KOPT-K1 (cell line): ENCODE measurements at regions not wholly inside any gene's neighbourhood (a gene's known extent, or its start where the extent isn't known, plus 50 kb on each side); places are given as distances from the start of the nearest gene placed in this dataset.

ENCODE experiments used
- H3K27ac ChIP-seq: fragments of 200-600 bp; sonication (generic); 2 replicates; pipeline ENCODE4 v1.5.1; 2016; ENCODE audit warnings: antibody characterized with exemption, mild to moderate bottlenecking, low read depth, low read length; ENCODE audit not compliant: poor library complexity, severe bottlenecking
- H3K36me3 ChIP-seq: fragments of 200-600 bp; sonication (generic); 2 replicates; pipeline ENCODE4 v1.5.1; 2017; ENCODE audit warnings: antibody characterized with exemption, mild to moderate bottlenecking, low read length, moderate library complexity; ENCODE audit not compliant: insufficient read depth
- H3K9me3 ChIP-seq: fragments of 200-600 bp; sonication (generic); 2 replicates; pipeline ENCODE4 v1.5.1; 2017; ENCODE audit warnings: antibody characterized with exemption, low read length, mild to moderate bottlenecking; ENCODE audit not compliant: insufficient read depth, poor library complexity, severe bottlenecking

DNA sequence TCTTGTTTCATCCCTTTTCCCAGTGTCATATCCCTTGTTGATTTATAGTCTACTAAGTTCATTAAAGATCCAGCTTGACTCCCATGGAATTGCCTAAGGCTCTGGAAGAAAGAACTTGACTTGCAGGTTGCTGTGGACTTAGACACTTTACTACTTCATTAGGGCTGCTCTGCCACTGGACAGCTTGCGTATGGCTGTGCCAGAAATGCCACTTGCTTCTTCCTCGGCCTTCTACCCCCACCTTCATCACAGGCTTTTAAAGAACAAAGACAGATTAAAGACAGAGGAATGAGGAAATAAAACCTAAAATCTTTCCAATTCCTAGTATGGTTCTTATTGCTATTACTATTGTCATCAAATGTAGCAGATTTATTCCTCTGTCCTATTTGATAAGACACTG lies 591.7 kb downstream of the BCL11A start:
- H3K36me3 ChIP-seq: no peaks in the 10 kb centered on the region
- no peak overlapping the region for H3K27ac ChIP-seq
- H3K9me3 ChIP-seq: no peaks in the 10 kb centered on the region

DNA sequence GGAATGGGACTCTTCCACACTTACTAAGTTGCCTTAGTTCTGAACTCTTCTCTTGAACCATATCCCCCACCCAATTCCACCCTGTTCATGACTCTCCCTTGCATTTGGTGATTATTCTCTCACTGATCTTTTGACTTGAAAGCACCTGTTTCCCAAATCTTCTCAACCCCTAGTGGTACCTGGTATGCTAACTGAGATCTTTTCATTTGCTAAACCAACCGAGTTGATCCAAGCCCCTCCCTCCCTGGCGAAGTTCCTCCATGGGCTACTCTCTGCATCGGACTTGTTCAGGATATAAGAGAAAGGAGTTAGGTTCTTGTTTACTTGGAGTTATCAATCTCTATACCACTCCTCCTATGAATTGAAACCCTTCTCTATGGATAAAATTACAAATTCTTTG lies 593.5 kb downstream of the BCL11A start:
- H3K27ac ChIP-seq: no peak overlapping the region
- no peaks in the 10 kb centered on the region for H3K36me3 ChIP-seq
- H3K9me3 ChIP-seq: no peaks in the 10 kb centered on the region

DNA sequence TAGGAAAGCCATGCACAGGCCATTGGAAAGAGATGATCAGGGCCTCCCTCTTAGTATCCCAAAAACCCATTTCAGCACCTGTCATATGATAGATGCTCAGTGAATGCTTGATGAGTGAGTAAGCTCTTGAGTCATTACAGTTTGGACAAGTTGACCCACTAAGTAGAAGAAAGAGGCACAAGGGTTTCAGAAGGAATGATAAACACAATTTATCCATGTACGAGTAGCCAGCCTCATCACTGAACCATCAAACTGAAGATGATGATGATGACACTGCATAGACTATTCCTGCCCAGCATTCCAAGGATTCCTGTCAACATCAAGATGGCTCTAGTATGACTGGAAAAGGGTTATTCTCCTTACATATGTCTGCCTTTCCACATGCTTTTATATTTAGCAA lies 596.0 kb downstream of the BCL11A start:
- H3K9me3 ChIP-seq: peaks cover 3% of the 10 kb centered on the region

DNA sequence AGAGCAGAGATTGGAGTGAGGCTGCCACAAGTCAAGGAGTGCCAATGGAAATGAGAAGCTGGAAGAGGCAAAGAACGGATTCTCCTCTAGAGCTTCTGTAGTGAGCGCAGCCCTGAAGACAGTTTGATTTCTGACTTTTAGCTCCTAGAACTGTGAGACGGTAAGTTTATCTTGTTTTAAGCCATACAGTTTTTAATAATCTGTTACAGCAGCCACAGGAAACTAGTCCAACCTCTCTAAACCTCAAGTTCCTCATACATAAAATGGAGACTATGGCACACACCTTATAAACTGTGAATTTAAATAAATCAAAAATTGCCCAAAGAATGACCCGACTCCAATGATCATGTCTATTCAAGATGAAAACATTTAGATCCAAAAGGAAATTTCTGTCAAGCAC lies 596.5 kb downstream of the BCL11A start:
- Histone ChIP-seq H3K9me3 (peaks cover 3% of the 10 kb centered on the region), H3K27ac (no peak overlapping the region), H3K36me3 (no peaks in the 10 kb centered on the region)

More for the DNA sequence above, 596.0 kb downstream of the BCL11A start:
- H3K36me3 ChIP-seq: no peaks in the 10 kb centered on the region
- no peak overlapping the region for H3K27ac ChIP-seq

DNA sequence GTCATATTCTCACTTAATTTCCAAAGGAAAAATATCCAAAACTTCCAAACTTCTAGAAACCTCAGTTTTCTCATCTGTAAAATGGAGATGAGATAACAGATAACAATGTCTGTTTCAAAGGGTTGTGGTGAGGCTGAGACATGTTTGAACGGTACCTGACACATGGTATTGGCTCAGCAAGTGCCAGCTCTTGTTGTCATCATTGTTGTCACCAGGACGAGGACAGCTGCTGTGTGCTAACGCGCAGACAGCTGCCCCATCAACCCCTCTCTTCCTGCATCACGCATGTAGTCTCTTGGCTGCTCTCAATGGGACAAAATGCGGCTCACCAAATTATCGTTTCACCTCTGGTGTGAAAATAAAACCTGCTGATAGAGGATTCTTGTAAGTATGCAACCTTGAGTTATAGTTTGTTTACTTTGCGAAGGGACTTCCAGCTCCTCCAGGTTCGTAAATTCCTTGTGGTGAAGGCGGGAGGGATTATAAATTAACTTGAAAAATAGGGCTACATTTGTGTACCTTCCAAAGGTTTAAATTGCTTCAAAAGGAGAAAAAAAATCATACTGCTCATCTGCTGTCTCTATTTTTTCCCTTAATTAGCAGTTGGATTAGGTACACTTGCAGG lies 605.4 kb downstream of the BCL11A start:
- Histone ChIP-seq H3K36me3 (no peaks in the 10 kb centered on the region), H3K9me3 (no peaks in the 10 kb centered on the region), H3K27ac (peak overlapping the region; percentile 52)

DNA sequence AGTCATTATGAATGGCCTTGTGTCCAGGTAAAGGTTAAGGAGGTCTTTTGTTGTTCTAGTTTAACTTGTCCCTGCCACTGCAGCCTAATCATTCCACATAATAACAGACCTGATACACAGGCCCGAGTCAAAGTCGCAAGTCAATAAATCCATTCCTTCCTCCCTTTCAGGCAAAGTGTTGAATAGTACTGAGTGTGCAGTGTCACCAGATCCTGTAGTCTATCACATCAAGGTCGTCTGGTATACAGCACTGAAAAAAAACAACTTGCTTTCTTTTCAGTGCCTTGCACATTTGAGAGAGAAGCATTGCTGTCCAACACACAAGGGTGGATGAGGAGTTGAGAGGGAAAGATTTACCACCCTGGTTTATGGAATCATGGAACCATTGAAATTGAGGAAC lies 606.2 kb downstream of the BCL11A start:
- Histone ChIP-seq H3K36me3 (no peaks in the 10 kb centered on the region), H3K27ac (peak overlapping the region; percentile 52), H3K9me3 (no peaks in the 10 kb centered on the region)

DNA sequence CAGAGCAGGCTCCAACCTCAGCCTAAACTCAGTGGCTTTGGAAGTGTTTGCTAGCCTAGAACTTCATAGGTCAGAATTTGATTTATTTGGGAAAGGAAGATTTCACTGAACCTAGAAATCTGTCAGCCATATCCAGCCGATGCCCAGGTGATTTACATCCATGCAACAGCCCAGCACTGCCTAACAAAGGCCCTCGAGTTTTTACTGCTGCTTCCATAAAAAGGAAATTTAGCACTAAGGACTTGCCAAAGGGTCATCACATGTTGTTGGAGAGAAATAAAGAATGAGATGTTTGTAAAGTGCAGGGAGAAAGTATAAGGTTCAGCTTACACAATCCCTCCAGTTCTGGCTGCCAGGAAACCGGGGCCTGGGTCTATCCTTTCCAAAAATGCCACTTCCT lies 614.2 kb downstream of the BCL11A start:
- Histone ChIP-seq H3K9me3 (no peaks in the 10 kb centered on the region), H3K36me3 (no peaks in the 10 kb centered on the region), H3K27ac (no peak overlapping the region)

DNA sequence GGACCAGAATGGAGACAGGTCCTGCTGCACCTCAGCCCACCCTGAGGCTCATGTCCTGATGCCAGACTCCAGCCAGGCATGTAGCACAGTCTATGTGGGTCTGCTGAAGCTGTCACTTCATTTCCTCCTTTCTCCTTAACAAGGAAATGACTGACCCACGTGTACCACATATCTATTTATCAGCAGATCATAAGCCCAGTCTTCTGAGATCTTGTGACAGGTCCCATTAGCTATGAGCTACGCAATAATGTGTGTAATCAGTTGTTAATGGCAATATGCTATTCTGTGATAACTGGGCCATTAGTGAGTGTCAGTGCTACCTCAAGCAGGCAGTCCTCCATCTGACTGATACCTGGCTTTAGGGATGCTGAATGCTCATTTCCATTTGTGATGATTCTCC lies 615.3 kb downstream of the BCL11A start:
- H3K9me3 ChIP-seq: no peaks in the 10 kb centered on the region
- no peaks in the 10 kb centered on the region for H3K36me3 ChIP-seq
- peak overlapping the region; percentile 47 for H3K27ac ChIP-seq

DNA sequence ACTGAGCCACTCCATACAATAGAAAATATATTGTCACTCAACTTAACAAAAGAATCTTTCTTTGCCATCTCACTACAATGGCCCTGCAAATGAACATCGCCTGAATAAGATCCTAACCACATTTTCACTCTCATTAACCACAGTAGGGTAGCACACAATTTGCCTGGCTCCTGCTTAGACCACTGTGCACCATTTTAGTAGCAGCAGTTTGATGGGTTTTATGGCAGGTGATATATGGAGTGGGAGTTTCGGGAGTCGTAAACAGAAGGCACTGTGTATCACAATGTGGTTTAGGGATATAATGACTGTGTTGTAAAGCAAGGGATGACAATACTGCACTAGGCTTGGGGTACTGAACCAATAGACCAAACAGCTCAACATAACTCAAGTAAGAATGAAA lies 617.4 kb downstream of the BCL11A start:
- H3K36me3 ChIP-seq: no peaks in the 10 kb centered on the region
- H3K9me3 ChIP-seq: peaks cover 12% of the 10 kb centered on the region
- H3K27ac ChIP-seq: peak overlapping the region; percentile 47

DNA sequence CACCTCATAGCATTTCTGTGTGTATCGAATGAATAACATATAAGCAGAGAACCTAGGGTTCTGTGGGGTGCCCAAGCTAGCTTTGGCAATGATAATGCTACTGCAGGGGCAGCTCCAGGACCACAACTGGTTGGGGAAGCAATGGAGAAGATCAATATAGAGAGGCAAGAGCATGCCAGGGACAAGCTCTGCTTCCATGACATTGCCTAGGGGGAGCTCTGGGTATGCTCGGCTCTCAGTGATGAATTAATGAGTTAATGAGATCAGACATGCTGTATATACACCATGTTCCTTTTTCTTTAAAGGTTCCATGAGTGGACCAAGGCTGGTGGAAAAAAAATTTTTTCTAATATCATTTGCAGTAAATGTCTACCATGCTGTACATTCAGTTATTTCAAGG lies 618.4 kb downstream of the BCL11A start:
- H3K9me3 ChIP-seq: peaks cover 12% of the 10 kb centered on the region
- H3K36me3 ChIP-seq: no peaks in the 10 kb centered on the region
- no peak overlapping the region for H3K27ac ChIP-seq

DNA sequence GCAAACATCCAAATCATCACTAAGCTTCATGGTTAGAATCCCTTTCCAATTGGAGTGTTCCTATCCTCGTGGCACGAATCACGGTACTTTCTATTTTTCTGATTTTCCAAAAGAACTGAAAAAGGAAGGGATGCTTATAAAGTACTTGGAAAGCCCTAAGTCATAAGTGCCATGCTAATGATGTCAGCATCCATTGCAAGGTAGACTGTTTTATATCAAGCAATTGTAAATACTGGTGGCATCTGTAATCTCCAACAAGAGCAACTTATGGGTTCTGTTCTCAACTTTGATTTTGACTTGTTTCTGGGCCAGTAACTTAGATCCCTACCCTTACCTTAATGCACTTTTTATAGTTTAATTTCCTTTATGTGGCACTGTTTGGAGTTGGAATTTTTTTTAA lies 619.5 kb downstream of the BCL11A start:
- H3K27ac ChIP-seq: no peak overlapping the region
- peaks cover 12% of the 10 kb centered on the region for H3K9me3 ChIP-seq

DNA sequence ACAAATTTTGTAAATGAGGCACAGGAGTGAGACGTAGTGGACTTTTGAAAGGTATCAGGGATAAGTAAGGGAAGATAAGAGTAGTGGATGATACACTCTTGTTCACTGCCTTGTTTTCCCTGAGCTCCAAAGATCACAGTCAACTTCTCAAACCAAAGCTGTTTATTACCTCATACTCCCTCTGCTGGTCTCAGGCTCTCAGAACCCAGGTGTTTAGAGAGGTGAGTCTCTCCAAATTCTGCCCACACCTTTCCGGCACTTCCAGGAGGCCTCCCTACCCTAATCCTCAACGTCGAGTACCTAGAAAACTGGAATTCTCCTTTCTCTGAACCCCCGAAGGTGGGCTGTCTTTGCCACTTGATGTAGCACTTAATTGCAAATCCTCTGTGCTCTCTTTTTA lies 621.1 kb downstream of the BCL11A start:
- H3K36me3 ChIP-seq: no peaks in the 10 kb centered on the region
- no peak overlapping the region for H3K27ac ChIP-seq
- H3K9me3 ChIP-seq: peaks cover 15% of the 10 kb centered on the region

More for the DNA sequence above, 619.5 kb downstream of the BCL11A start:
- H3K36me3 ChIP-seq: no peaks in the 10 kb centered on the region

DNA sequence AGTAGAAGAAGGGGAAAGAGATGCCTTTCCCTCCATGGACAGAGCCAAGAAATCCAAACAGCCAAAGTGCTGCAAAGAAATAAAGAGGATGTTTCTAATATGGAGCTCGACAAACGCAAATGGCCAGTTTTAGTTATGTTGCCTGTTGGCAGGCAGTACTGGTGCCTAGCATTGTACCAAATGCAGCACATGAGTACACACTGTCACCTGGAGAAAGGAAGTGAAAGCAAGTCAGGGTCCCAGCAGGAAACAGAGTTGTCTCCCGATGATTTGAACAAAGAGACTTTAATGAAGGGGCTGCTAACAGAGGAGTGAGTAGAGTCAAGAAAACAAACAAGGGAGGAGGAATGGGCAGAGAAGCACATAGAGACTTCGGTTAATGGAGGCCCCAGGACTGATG lies 623.0 kb downstream of the BCL11A start:
- no peaks in the 10 kb centered on the region for H3K36me3 ChIP-seq
- peaks cover 18% of the 10 kb centered on the region for H3K9me3 ChIP-seq
- peak overlapping the region; percentile 40 for H3K27ac ChIP-seq

DNA sequence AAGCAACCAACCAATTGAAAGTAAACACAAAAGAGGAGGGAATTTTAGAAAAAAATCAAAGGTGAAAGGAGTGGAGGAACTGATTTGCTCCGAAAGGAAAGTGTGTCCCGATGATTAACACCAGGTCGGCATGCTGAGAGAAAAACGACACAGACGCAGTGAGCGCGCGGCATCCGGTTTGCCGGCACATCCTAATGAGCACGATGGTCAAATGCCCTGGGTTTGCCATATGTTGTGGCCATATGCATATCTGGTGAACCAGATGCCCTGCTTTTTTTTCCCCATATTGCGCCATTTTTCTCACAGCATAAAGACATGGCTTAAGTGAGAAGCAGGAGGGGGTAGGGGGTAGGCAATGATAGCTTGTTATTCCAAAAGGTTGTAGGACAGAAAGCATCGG lies 626.7 kb downstream of the BCL11A start:
- Histone ChIP-seq H3K27ac (no peak overlapping the region), H3K9me3 (peaks cover 9% of the 10 kb centered on the region), H3K36me3 (no peaks in the 10 kb centered on the region)

DNA sequence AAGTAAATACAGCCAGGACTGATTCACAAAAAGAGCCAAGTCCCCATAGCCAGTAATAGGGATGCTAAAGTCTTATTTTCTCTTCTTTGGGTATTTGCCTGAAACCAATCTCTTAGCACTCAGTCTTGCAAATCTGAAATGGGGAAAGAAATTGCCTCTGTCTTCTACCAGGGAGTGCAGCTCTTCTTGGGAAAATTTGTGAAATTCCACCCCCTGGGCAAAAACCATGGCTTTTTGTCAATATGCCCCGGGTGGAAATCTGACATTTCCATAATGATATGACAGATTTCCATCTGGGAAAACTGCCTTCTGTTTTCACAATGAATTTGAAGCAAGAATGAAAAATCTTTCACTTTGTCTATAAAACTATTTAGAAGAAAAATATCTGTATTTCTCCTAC lies 628.1 kb downstream of the BCL11A start:
- peaks cover 6% of the 10 kb centered on the region for H3K9me3 ChIP-seq

DNA sequence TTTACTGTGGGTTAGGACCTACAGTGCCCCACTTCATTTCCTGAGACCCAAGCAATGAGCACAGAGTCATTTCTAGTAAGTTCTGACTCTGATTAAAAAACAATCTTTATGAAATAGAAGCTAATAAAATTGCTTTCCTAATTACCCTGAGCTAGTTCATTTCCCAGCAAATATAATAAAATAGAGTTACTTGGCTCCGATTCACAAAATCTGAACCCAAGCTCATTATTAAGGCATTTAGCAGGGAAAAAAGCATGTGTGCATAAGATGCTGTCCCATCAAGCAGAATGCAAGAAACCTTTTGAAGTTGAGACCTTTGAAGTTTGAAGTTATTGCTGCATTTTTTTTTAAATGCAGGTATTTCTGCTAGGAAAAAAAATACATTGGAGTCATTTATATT lies 629.1 kb downstream of the BCL11A start:
- Histone ChIP-seq H3K9me3 (peaks cover 6% of the 10 kb centered on the region), H3K27ac (peak overlapping the region; percentile 37), H3K36me3 (no peaks in the 10 kb centered on the region)

More for the DNA sequence above, 628.1 kb downstream of the BCL11A start:
- Histone ChIP-seq H3K27ac (no peak overlapping the region), H3K36me3 (no peaks in the 10 kb centered on the region)
